Fibroblast of skin of right biceps (primary cell): ENCODE measurements at regions not wholly inside any gene's neighbourhood (a gene's known extent, or its start where the extent isn't known, plus 50 kb on each side); places are given as distances from the start of the nearest gene placed in this dataset.
"Not testable (repeated sequence)": the region's sequence is repeated elsewhere in the genome, so short reads cannot be mapped to it uniquely, and the experiment has no call there.

Experiments used
- DNase-seq: peaks from one replicate; pipeline ENCODE4 v3.0.0-alpha.2; 2013

DNA sequence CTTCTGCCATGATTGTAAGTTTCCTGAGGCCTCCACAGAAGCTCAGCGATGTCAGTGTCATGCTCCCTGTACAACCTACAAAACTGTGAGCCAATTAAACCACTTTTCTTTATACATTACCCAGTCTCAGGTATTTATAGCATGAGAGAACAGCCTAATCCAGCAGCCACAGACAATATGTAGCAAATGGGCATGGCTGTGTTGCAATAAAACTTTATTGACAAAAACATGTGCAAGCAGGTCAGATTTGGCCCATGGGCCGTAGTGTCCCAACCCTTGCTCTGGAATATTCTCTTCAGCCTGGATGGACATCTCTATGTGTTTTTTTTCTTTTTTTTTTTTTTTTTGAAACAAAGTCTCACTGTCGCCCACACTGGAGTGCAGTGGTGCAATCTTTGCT is 60.9 kb upstream of the EEF2KMT start:
- DNase-seq, result no peak

DNA sequence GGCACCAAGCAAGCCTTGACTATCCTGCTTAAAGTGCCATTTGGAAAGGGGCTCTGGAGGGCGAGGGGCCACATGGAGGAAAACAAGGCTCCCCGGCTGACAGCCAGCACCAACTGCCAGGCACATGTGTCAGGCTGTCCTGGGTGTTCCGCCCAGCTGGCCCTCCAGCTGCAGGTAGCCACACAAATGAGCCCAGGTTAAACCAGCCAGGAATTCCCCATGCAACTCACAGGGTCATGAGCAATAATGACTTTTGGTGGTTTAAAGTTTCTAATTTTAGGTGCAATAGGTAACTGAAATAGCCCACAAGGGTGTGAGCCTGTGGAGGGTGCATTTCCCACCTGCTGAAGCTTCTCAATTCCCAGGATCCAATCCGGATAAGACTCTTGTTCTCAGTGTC is 58.9 kb upstream of the EEF2KMT start:
- not testable (repeated sequence) for DNase-seq

DNA sequence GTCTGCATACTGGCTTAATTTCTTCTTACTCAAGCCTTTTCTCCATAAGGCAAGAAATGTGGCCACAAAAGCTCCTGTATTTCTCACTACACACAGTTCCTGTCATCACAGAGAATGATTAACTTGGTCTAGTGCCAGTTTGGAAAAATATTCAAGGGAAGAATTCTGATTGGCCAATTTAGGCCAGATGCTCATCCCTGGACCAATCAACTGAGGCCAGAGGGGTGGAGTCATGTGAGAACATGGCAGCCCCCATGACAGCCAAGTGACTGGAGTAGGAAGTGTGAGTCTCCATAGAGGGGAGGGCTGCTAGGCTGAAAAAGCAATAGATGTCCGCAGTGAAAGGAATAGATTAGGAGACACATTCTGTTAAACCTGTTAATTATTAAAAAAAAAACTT is 56.4 kb upstream of the EEF2KMT start:
- DNase-seq, result not testable (repeated sequence)

GRCh38 chr16:5151409-5151808 is 53.8 kb upstream of the EEF2KMT start:
- DNase-seq, result not testable (repeated sequence)
